ENCODE measurements at regions not wholly inside any gene's neighbourhood (a gene's known extent, or its start where the extent isn't known, plus 50 kb on each side); places are given as distances from the start of the nearest gene placed in this dataset.

GRCh38 chr6:3610921-3611320 lies 140.6 kb downstream of the PXDC1 start:
- Histone ChIP-seq H3K27me3 (ENCODE audit: control insufficient read depth, insufficient read depth, low read length) (peaks cover 25% of the 10 kb centered on the region), H3K9me3 (ENCODE audit: control insufficient read depth, insufficient read depth, low read length) (no peaks in the 10 kb centered on the region), H3K27ac (ENCODE audit: low read depth, low read length) (no peak overlapping the region), H3K4me3 (ENCODE audit: low read depth, low read length) (no peak overlapping the region)
- no peak for DNase-seq (ENCODE audit: low read depth, low spot score)
- ChIA-PET POLR2A (no interaction called here), CTCF (no interaction called here)
- no peak for TF ChIP-seq CTCF (IDR thresholded peaks at IDR 0.05; ENCODE audit: low read depth, low read length)

GRCh38 chr6:3610206-3610605 lies 141.3 kb downstream of the PXDC1 start:
- ChIA-PET POLR2A (no interaction called here), CTCF (no interaction called here)
- Histone ChIP-seq H3K4me3 (ENCODE audit: low read depth, low read length) (no peak overlapping the region), H3K27ac (ENCODE audit: low read depth, low read length) (peak overlapping the region; percentile 11), H3K27me3 (ENCODE audit: control insufficient read depth, insufficient read depth, low read length) (peaks cover 25% of the 10 kb centered on the region), H3K9me3 (ENCODE audit: control insufficient read depth, insufficient read depth, low read length) (no peaks in the 10 kb centered on the region)
- no peak for DNase-seq (ENCODE audit: low read depth, low spot score)
- no peak for TF ChIP-seq CTCF (IDR thresholded peaks at IDR 0.05; ENCODE audit: low read depth, low read length)

- Histone ChIP-seq H3K4me3 (ENCODE audit: low read depth, low read length) (no peak overlapping the region), H3K27ac (ENCODE audit: low read depth, low read length) (no peak overlapping the region), H3K27me3 (ENCODE audit: control insufficient read depth, insufficient read depth, low read length) (peaks cover 32% of the 10 kb centered on the region), H3K9me3 (ENCODE audit: control insufficient read depth, insufficient read depth, low read length) (no peaks in the 10 kb centered on the region)
- no peak for DNase-seq (ENCODE audit: low read depth, low spot score)
- no peak for TF ChIP-seq CTCF (IDR thresholded peaks at IDR 0.05; ENCODE audit: low read depth, low read length)
- ChIA-PET POLR2A (no interaction called here), CTCF (no interaction called here)
Measured at GRCh38 chr6:3609388-3609787, 142.1 kb downstream of the PXDC1 start.

- no peak overlapping the region for H3K27ac ChIP-seq (ENCODE audit: low read depth, low read length)
- ChIA-PET POLR2A (no interaction called here), CTCF (interaction anchor here (0.6 kb wide), 1 partner anchor 152 kb away, joined by 3 read pairs; the partner anchor contains the start of gene SLC22A23)
- DNase-seq (ENCODE audit: low read depth, low spot score): no peak
- no peak overlapping the region for H3K4me3 ChIP-seq (ENCODE audit: low read depth, low read length)
- H3K27me3 ChIP-seq (ENCODE audit: control insufficient read depth, insufficient read depth, low read length): peaks cover 37% of the 10 kb centered on the region
- peaks cover 3% of the 10 kb centered on the region; the same call in 1 of the 2 replicates for H3K9me3 ChIP-seq (ENCODE audit: control insufficient read depth, insufficient read depth, low read length)
- TF ChIP-seq CTCF (IDR thresholded peaks at IDR 0.05; ENCODE audit: low read depth, low read length): no peak
Measured at GRCh38 chr6:3608159-3608558, 143.4 kb downstream of the PXDC1 start.

- Histone ChIP-seq H3K4me3 (ENCODE audit: low read depth, low read length) (no peak overlapping the region), H3K27ac (ENCODE audit: low read depth, low read length) (no peak overlapping the region), H3K9me3 (ENCODE audit: control insufficient read depth, insufficient read depth, low read length) (peaks cover 8% of the 10 kb centered on the region; the same call in 1 of the 2 replicates), H3K27me3 (ENCODE audit: control insufficient read depth, insufficient read depth, low read length) (peaks cover 41% of the 10 kb centered on the region)
- no peak for DNase-seq (ENCODE audit: low read depth, low spot score)
- ChIA-PET CTCF (no interaction called here), POLR2A (no interaction called here)
- no peak for TF ChIP-seq CTCF (IDR thresholded peaks at IDR 0.05; ENCODE audit: low read depth, low read length)
Measured at GRCh38 chr6:3607599-3607998, 143.9 kb downstream of the PXDC1 start.

Measured in AG04450 (cell line).